HUES6 (cell line): ENCODE measurements at regions not wholly inside any gene's neighbourhood (a gene's known extent, or its start where the extent isn't known, plus 50 kb on each side); places are given as distances from the start of the nearest gene placed in this dataset.

ENCODE experiments used
- H3K27ac ChIP-seq: 2 replicates; pipeline ENCODE4 v1.7.0; 2013; ENCODE audit warnings: low read depth, mild to moderate bottlenecking, low read length, inconsistent platforms
- H3K27me3 ChIP-seq: 2 replicates; pipeline ENCODE4 v1.6.1; 2013; ENCODE audit warnings: low read length; ENCODE audit not compliant: control insufficient read depth, insufficient read depth
- H3K36me3 ChIP-seq: 2 replicates; pipeline ENCODE4 v1.6.1; 2013; ENCODE audit warnings: low read length; ENCODE audit not compliant: control insufficient read depth, insufficient read depth
- H3K4me1 ChIP-seq: 2 replicates; pipeline ENCODE4 v1.6.1; 2013; ENCODE audit warnings: low read length; ENCODE audit not compliant: control insufficient read depth, insufficient read depth
- H3K4me3 ChIP-seq: 2 replicates; pipeline ENCODE4 v1.5.1; 2013; ENCODE audit warnings: low read depth, low read length
- H3K9ac ChIP-seq: one replicate; pipeline ENCODE4 v1.6.1; 2013; ENCODE audit warnings: mild to moderate bottlenecking, low read length
- H3K9me3 ChIP-seq: 2 replicates; pipeline ENCODE4 v1.6.1; 2013; ENCODE audit warnings: low read depth, low read length; ENCODE audit not compliant: control insufficient read depth, insufficient read depth

GRCh38 chr4:126250006-126250405, 935.3 kb downstream of the FAT4 start:
- no peak overlapping the region for H3K9ac ChIP-seq
- no peaks in the 10 kb centered on the region for H3K9me3 ChIP-seq
- no peak overlapping the region for H3K27ac ChIP-seq
- no peaks in the 10 kb centered on the region for H3K36me3 ChIP-seq
- H3K4me1 ChIP-seq = no peaks in the 10 kb centered on the region
- no peak overlapping the region for H3K4me3 ChIP-seq
- no peaks in the 10 kb centered on the region for H3K27me3 ChIP-seq

- H3K9ac ChIP-seq = no peak overlapping the region
- H3K36me3 ChIP-seq = no peaks in the 10 kb centered on the region
- no peaks in the 10 kb centered on the region for H3K4me1 ChIP-seq
- H3K27ac ChIP-seq = no peak overlapping the region
- H3K27me3 ChIP-seq = no peaks in the 10 kb centered on the region
- H3K9me3 ChIP-seq = no peaks in the 10 kb centered on the region
- H3K4me3 ChIP-seq = no peak overlapping the region
Observed at GRCh38 chr4:126251169-126251568, 936.4 kb downstream of the FAT4 start.

- no peak overlapping the region for H3K9ac ChIP-seq
- no peak overlapping the region for H3K27ac ChIP-seq
- no peaks in the 10 kb centered on the region for H3K4me1 ChIP-seq
- H3K9me3 ChIP-seq = no peaks in the 10 kb centered on the region
- H3K27me3 ChIP-seq = no peaks in the 10 kb centered on the region
- H3K36me3 ChIP-seq = no peaks in the 10 kb centered on the region
- no peak overlapping the region for H3K4me3 ChIP-seq
Observed at GRCh38 chr4:126262665-126263064, 947.9 kb downstream of the FAT4 start.

DNA sequence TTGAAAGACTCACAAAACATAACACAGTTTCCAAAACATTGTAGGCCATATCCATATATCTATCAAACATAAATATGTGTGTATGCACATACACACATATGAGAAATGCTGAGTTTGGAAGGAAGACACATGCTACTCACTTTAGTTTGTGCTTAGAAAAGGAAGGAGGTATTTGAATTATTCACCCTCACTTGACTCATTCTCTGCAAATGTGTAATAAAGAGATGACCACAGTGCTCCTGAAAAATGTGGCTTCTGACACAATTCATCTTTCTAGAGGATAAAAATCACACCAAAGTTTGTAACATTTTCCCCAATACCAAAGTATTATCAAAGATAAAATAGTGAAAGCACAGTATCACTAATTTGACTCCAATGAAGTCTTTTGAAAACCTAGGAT, 950.1 kb downstream of the FAT4 start:
- Histone ChIP-seq H3K27ac (no peak overlapping the region), H3K9me3 (no peaks in the 10 kb centered on the region), H3K36me3 (no peaks in the 10 kb centered on the region), H3K4me3 (no peak overlapping the region), H3K27me3 (no peaks in the 10 kb centered on the region), H3K4me1 (no peaks in the 10 kb centered on the region), H3K9ac (no peak overlapping the region)

- no peak overlapping the region for H3K4me3 ChIP-seq
- no peaks in the 10 kb centered on the region for H3K4me1 ChIP-seq
- no peak overlapping the region for H3K9ac ChIP-seq
- no peak overlapping the region for H3K27ac ChIP-seq
- H3K9me3 ChIP-seq = no peaks in the 10 kb centered on the region
- no peaks in the 10 kb centered on the region for H3K27me3 ChIP-seq
- H3K36me3 ChIP-seq = no peaks in the 10 kb centered on the region
Observed at GRCh38 chr4:126265888-126266287, 951.1 kb downstream of the FAT4 start.

- H3K27me3 ChIP-seq = no peaks in the 10 kb centered on the region
- no peak overlapping the region for H3K4me3 ChIP-seq
- H3K9me3 ChIP-seq = no peaks in the 10 kb centered on the region
- no peaks in the 10 kb centered on the region for H3K4me1 ChIP-seq
- H3K9ac ChIP-seq = no peak overlapping the region
- no peak overlapping the region for H3K27ac ChIP-seq
- no peaks in the 10 kb centered on the region for H3K36me3 ChIP-seq
Observed at GRCh38 chr4:126267689-126268088, 952.9 kb downstream of the FAT4 start.

- no peaks in the 10 kb centered on the region for H3K27me3 ChIP-seq
- no peak overlapping the region for H3K4me3 ChIP-seq
- H3K36me3 ChIP-seq = no peaks in the 10 kb centered on the region
- no peak overlapping the region for H3K27ac ChIP-seq
- H3K9ac ChIP-seq = no peak overlapping the region
- no peaks in the 10 kb centered on the region for H3K4me1 ChIP-seq
- H3K9me3 ChIP-seq = no peaks in the 10 kb centered on the region
Observed at GRCh38 chr4:126268106-126268505, 953.4 kb downstream of the FAT4 start.

DNA sequence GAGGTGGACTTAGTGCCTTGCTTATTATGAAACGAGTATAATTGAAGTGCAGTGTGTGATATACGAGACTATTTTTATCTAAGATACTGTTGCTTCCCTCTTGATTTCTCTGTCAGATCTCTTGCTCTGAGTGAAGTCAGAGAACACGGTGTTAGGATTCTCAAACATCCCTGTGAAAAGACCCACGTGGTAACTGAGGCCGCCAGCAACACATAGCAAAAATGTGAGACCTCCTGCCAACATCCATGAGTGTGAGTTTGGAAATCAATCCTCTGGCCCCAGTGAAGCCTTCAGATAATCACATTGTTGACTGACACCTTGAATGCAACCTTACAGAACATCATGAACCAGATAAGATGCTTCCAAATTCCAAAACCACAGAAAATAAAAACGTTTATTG, 954.4 kb downstream of the FAT4 start:
- H3K27me3 ChIP-seq = no peaks in the 10 kb centered on the region
- H3K9ac ChIP-seq = no peak overlapping the region
- no peak overlapping the region for H3K4me3 ChIP-seq
- H3K9me3 ChIP-seq = no peaks in the 10 kb centered on the region
- H3K27ac ChIP-seq = no peak overlapping the region
- H3K4me1 ChIP-seq = no peaks in the 10 kb centered on the region
- no peaks in the 10 kb centered on the region for H3K36me3 ChIP-seq

DNA sequence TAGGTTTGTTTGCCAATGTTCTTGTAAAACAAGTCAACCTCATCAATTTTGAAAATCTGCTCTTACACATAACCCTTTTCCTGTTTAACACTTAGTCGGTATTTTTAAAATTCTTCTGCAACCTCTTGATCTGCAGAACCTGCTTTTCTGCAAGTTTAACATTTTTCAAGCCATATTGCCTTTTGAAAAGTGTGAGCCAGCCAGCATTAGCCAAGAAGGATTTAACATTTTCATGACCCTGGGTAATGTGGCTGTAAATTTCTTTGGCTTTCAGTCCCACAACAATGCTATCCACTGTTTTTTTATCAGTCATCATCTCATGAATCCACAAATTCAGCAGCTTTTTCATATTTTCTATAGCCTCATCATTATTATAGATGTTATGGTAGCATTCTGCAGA, 956.5 kb downstream of the FAT4 start:
- H3K36me3 ChIP-seq = no peaks in the 10 kb centered on the region
- no peak overlapping the region for H3K4me3 ChIP-seq
- H3K9me3 ChIP-seq = no peaks in the 10 kb centered on the region

GRCh38 chr4:126273746-126274145, 959.0 kb downstream of the FAT4 start:
- Histone ChIP-seq H3K27ac (no peak overlapping the region), H3K27me3 (no peaks in the 10 kb centered on the region), H3K4me1 (no peaks in the 10 kb centered on the region), H3K36me3 (no peaks in the 10 kb centered on the region), H3K4me3 (no peak overlapping the region), H3K9ac (no peak overlapping the region), H3K9me3 (no peaks in the 10 kb centered on the region)

More for the DNA sequence above, 956.5 kb downstream of the FAT4 start:
- H3K4me1 ChIP-seq = no peaks in the 10 kb centered on the region
- H3K9ac ChIP-seq = no peak overlapping the region
- H3K27me3 ChIP-seq = no peaks in the 10 kb centered on the region
- H3K27ac ChIP-seq = no peak overlapping the region

GRCh38 chr4:126291886-126292285, 977.1 kb downstream of the FAT4 start:
- H3K4me1 ChIP-seq = peaks cover 2% of the 10 kb centered on the region; the same call in 1 of the 2 replicates
- no peaks in the 10 kb centered on the region for H3K27me3 ChIP-seq
- H3K27ac ChIP-seq = no peak overlapping the region
- H3K4me3 ChIP-seq = no peak overlapping the region
- no peak overlapping the region for H3K9ac ChIP-seq
- no peaks in the 10 kb centered on the region for H3K36me3 ChIP-seq
- H3K9me3 ChIP-seq = no peaks in the 10 kb centered on the region

DNA sequence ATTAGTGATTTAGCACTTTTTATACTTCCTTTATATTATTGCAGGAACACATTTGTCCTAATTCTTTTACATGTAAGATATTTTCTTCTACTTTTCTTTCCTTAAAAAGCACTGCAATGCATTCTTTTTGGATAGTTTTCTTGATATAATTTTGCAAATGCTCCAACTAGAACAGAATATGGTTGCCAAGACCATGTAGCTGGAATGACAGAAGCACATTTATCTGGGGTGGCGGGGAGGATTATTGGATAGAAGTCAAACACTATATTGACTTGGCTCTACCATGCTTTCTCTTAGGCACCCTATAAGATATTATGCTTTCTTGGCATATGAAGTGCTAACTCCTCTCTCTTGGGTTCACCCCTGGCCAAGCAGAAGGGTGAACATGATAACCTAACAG, 983.5 kb downstream of the FAT4 start:
- Histone ChIP-seq H3K4me1 (peaks cover 6% of the 10 kb centered on the region; the same call in 1 of the 2 replicates), H3K9ac (no peak overlapping the region), H3K27ac (no peak overlapping the region), H3K36me3 (no peaks in the 10 kb centered on the region), H3K9me3 (peaks cover 21% of the 10 kb centered on the region), H3K27me3 (no peaks in the 10 kb centered on the region), H3K4me3 (no peak overlapping the region)
